ENCODE measurements at regions not wholly inside any gene's neighbourhood (a gene's known extent, or its start where the extent isn't known, plus 50 kb on each side); places are given as distances from the start of the nearest gene placed in this dataset.
A peak's percentile ranks its signal among the peaks of the same experiment; 100 is the strongest.
"Not testable (repeated sequence)": the region's sequence is repeated elsewhere in the genome, so short reads cannot be mapped to it uniquely, and the experiment has no call there.

GRCh38 chr16:50497592-50497991 lies 50.6 kb upstream of the NKD1 start:
- DNase-seq, result peak; percentile 82

- DNase-seq, result no peak
These were observed 51.2 kb upstream of the NKD1 start for GRCh38 chr16:50496990-50497389.

- no peak for DNase-seq
These were observed 52.5 kb upstream of the NKD1 start for GRCh38 chr16:50495673-50496072.

- DNase-seq, result no peak
These were observed 53.4 kb upstream of the NKD1 start for GRCh38 chr16:50494501-50495491.

- DNase-seq, result no peak
These were observed 56.7 kb upstream of the NKD1 start for GRCh38 chr16:50491516-50491915.

GRCh38 chr16:50490828-50491227 lies 57.4 kb upstream of the NKD1 start:
- DNase-seq, result no peak

GRCh38 chr16:50489182-50489581 lies 59.0 kb upstream of the NKD1 start:
- no peak for DNase-seq

GRCh38 chr16:50487528-50487927 lies 60.7 kb upstream of the NKD1 start:
- DNase-seq, result no peak

- not testable (repeated sequence) for DNase-seq
These were observed 62.0 kb upstream of the NKD1 start for GRCh38 chr16:50486162-50486561.

GRCh38 chr16:50485232-50485631 lies 63.0 kb upstream of the NKD1 start:
- no peak for DNase-seq

GRCh38 chr16:50482271-50482670 lies 65.9 kb upstream of the NKD1 start:
- DNase-seq, result no peak

- DNase-seq, result no peak
These were observed 68.0 kb upstream of the NKD1 start for GRCh38 chr16:50480206-50480605.

GRCh38 chr16:50479771-50480170 lies 68.4 kb upstream of the NKD1 start:
- no peak for DNase-seq

GRCh38 chr16:50478773-50479149 lies 69.4 kb upstream of the NKD1 start:
- no peak for DNase-seq

- no peak for DNase-seq
These were observed 70.0 kb upstream of the NKD1 start for GRCh38 chr16:50478075-50478772.

- no peak for DNase-seq
These were observed 71.5 kb upstream of the NKD1 start for GRCh38 chr16:50476486-50477255.

GRCh38 chr16:50475170-50475569 lies 73.0 kb upstream of the NKD1 start:
- DNase-seq, result no peak

- DNase-seq, result no peak
These were observed 74.1 kb upstream of the NKD1 start for GRCh38 chr16:50474138-50474537.

- DNase-seq, result peak; percentile 18
These were observed 74.7 kb upstream of the NKD1 start for GRCh38 chr16:50473356-50473945.

GRCh38 chr16:50472472-50472871 lies 75.7 kb upstream of the NKD1 start:
- no peak for DNase-seq

- no peak for DNase-seq
These were observed 77.5 kb upstream of the NKD1 start for GRCh38 chr16:50470687-50471086.

- DNase-seq, result no peak
These were observed 78.4 kb upstream of the NKD1 start for GRCh38 chr16:50469744-50470321.
